ENCODE measurements at regions not wholly inside any gene's neighbourhood (a gene's known extent, or its start where the extent isn't known, plus 50 kb on each side); places are given as distances from the start of the nearest gene placed in this dataset.

GRCh38 chr7:106514881-106515280 lies 146.1 kb downstream of the CCDC71L start (continued):
- TF ChIP-seq MYNN (tag by site-specific recombination; IDR thresholded peaks at IDR 0.05; ENCODE audit: borderline replicate concordance), result no peak
- TF ChIP-seq ZNF791 (tag by site-specific recombination; IDR thresholded peaks at IDR 0.05), result no peak
- no peak for TF ChIP-seq ZSCAN30 (tag by site-specific recombination; IDR thresholded peaks at IDR 0.05)

- Histone ChIP-seq H3K27ac (ENCODE audit: extremely low read depth, low read depth, low read length) (no peak overlapping the region), H3K4me1 (ENCODE audit: control insufficient read depth, insufficient read depth, low read length) (no peaks in the 10 kb centered on the region), H3K4me3 (ENCODE audit: low read depth, low read length) (no peak overlapping the region), H3K9me3 (ENCODE audit: control insufficient read depth, insufficient read depth, low read depth, low read length) (no peaks in the 10 kb centered on the region), H3K36me3 (ENCODE audit: control insufficient read depth in 2 of 2, insufficient read depth in 1 of 2, low read length in 2 of 2) (no peaks in the 10 kb centered on the region)
- TF ChIP-seq ZNF645 (tag by site-specific recombination; IDR thresholded peaks at IDR 0.05) (no peak), ZBTB21 (tag by site-specific recombination; IDR thresholded peaks at IDR 0.05) (no peak), PRDM10 (tag by site-specific recombination; IDR thresholded peaks at IDR 0.05) (no peak), ZNF26 (tag by site-specific recombination; IDR thresholded peaks at IDR 0.05) (no peak), ZNF239 (tag by site-specific recombination; IDR thresholded peaks at IDR 0.05) (no peak), ZNF394 (tag by site-specific recombination; IDR thresholded peaks at IDR 0.05; ENCODE audit: borderline replicate concordance) (no peak), KLF16 (tag by site-specific recombination; IDR thresholded peaks at IDR 0.05) (no peak), ZNF426 (tag by site-specific recombination; IDR thresholded peaks at IDR 0.05) (no peak), SCRT1 (tag by site-specific recombination; IDR thresholded peaks at IDR 0.05; ENCODE audit: borderline replicate concordance) (no peak), ZNF529 (tag by site-specific recombination; IDR thresholded peaks at IDR 0.05; ENCODE audit: insufficient replicate concordance) (no peak), ZNF664 (tag by site-specific recombination; IDR thresholded peaks at IDR 0.05) (no peak), ZNF501 (tag by site-specific recombination; IDR thresholded peaks at IDR 0.05) (no peak), ZNF335 (tag by site-specific recombination; conservative IDR thresholded peaks at IDR 0.05) (no peak), YY1 (tag by site-specific recombination; IDR thresholded peaks at IDR 0.05) (no peak), PRDM6 (tag by site-specific recombination; IDR thresholded peaks at IDR 0.05) (no peak), ZSCAN16 (tag by site-specific recombination; IDR thresholded peaks at IDR 0.05) (no peak), ZFP37 (tag by site-specific recombination; IDR thresholded peaks at IDR 0.05) (no peak), ZNF292 (tag by site-specific recombination; IDR thresholded peaks at IDR 0.05; ENCODE audit: borderline replicate concordance, low read depth) (no peak)
- POLR2A ChIA-PET, result no interaction called here
- CTCF ChIA-PET, result interaction anchor here (0.5 to 0.6 kb wide), 2 partner anchors 110 to 200 kb away, joined by 3 to 4 read pairs; no protein-coding TSS in a partner anchor
Measured at GRCh38 chr7:106512217-106512616, 148.7 kb downstream of the CCDC71L start.
